Urinary bladder (tissue), 3 donors: ENCODE measurements at regions not wholly inside any gene's neighbourhood (a gene's known extent, or its start where the extent isn't known, plus 50 kb on each side); places are given as distances from the start of the nearest gene placed in this dataset.
"Not testable (repeated sequence)": the region's sequence is repeated elsewhere in the genome, so short reads cannot be mapped to it uniquely, and the experiment has no call there.

Experiments
- DNase-seq: peaks from one replicate; pipeline ENCODE4 v3.0.0-alpha.2; 2015; ENCODE audit errors: extremely low spot score
- H3K27ac ChIP-seq: one replicate; pipeline ENCODE4 v1.5.1; 2013; ENCODE audit warnings: low read depth, mild to moderate bottlenecking, moderate library complexity
- H3K36me3 ChIP-seq: one replicate; pipeline ENCODE4 v1.6.1; 2013; ENCODE audit warnings: mild to moderate bottlenecking, moderate library complexity; ENCODE audit not compliant: insufficient read depth
- H3K4me1 ChIP-seq: one replicate; pipeline ENCODE4 v1.6.1; 2013; ENCODE audit warnings: mild to moderate bottlenecking, moderate library complexity; ENCODE audit not compliant: insufficient read depth
- H3K4me3 ChIP-seq: one replicate; pipeline ENCODE4 v1.5.1; 2013; ENCODE audit warnings: low read depth, low read length
- WGBS: extraction: QIAGEN DNeasy Blood & Tissue Kit; methylation state at CpG from one replicate; pipeline ENCODE4 v1.1.7; 2013; 5-methylcytosine and 5-hydroxymethylcytosine counted together
- donor health status: healthy with polysubstance abuse.
- donor health status: healthy.

GRCh38 chr6:165766026-165766425 is 103.0 kb upstream of the PDE10A start:
- Histone ChIP-seq H3K36me3 (no peaks in the 10 kb centered on the region), H3K4me3 (no peak overlapping the region), H3K4me1 (no peaks in the 10 kb centered on the region), H3K27ac (no peak overlapping the region)
- DNase-seq = no peak
- WGBS = 81% methylated on average over 7 of the region's 7 CpGs

GRCh38 chr6:165765256-165765655 is 102.2 kb upstream of the PDE10A start:
- 92% methylated on average over 19 of the region's 33 CpGs for WGBS
- not testable (repeated sequence) for DNase-seq, H3K36me3 ChIP-seq, H3K27ac ChIP-seq, H3K4me3 ChIP-seq, H3K4me1 ChIP-seq

GRCh38 chr6:165762876-165763275 is 99.8 kb upstream of the PDE10A start:
- Histone ChIP-seq H3K36me3 (no peaks in the 10 kb centered on the region), H3K4me3 (no peak overlapping the region), H3K4me1 (no peaks in the 10 kb centered on the region), H3K27ac (no peak overlapping the region)
- DNase-seq = no peak
- WGBS = 89% methylated on average over 6 of the region's 6 CpGs

- Histone ChIP-seq H3K4me3 (no peak overlapping the region), H3K4me1 (no peaks in the 10 kb centered on the region), H3K27ac (no peak overlapping the region), H3K36me3 (no peaks in the 10 kb centered on the region)
- 61% methylated on average over 2 of the region's 2 CpGs for WGBS
- DNase-seq = no peak
Observed at GRCh38 chr6:165762125-165762524, 99.1 kb upstream of the PDE10A start.

- Histone ChIP-seq H3K36me3 (no peaks in the 10 kb centered on the region), H3K27ac (no peak overlapping the region), H3K4me1 (no peaks in the 10 kb centered on the region), H3K4me3 (no peak overlapping the region)
- no peak for DNase-seq
- WGBS = 89% methylated on average over 8 of the region's 8 CpGs
Observed at GRCh38 chr6:165760803-165761185, 97.8 kb upstream of the PDE10A start.

GRCh38 chr6:165760126-165760802 is 97.2 kb upstream of the PDE10A start:
- no peaks in the 10 kb centered on the region for H3K4me1 ChIP-seq
- H3K4me3 ChIP-seq = no peak overlapping the region
- H3K27ac ChIP-seq = no peak overlapping the region
- no peaks in the 10 kb centered on the region for H3K36me3 ChIP-seq
- DNase-seq = no peak
- 80% methylated on average over 7 of the region's 7 CpGs for WGBS

- Histone ChIP-seq H3K4me3 (no peak overlapping the region), H3K4me1 (no peaks in the 10 kb centered on the region), H3K36me3 (no peaks in the 10 kb centered on the region), H3K27ac (no peak overlapping the region)
- DNase-seq = no peak
Observed at GRCh38 chr6:165758441-165758840, 95.4 kb upstream of the PDE10A start.

GRCh38 chr6:165755583-165755982 is 92.5 kb upstream of the PDE10A start:
- DNase-seq = no peak
- Histone ChIP-seq H3K4me3 (no peak overlapping the region), H3K36me3 (no peaks in the 10 kb centered on the region), H3K4me1 (no peaks in the 10 kb centered on the region), H3K27ac (no peak overlapping the region)
- 49% methylated on average over 4 of the region's 4 CpGs for WGBS

- H3K4me3 ChIP-seq = no peak overlapping the region
- no peak for DNase-seq
- H3K27ac ChIP-seq = no peak overlapping the region
- no peaks in the 10 kb centered on the region for H3K36me3 ChIP-seq
- H3K4me1 ChIP-seq = no peaks in the 10 kb centered on the region
Observed at GRCh38 chr6:165753506-165753905, 90.5 kb upstream of the PDE10A start.

GRCh38 chr6:165752451-165752850 is 89.4 kb upstream of the PDE10A start:
- 82% methylated on average over 3 of the region's 3 CpGs for WGBS
- H3K27ac ChIP-seq = no peak overlapping the region
- DNase-seq = no peak
- no peaks in the 10 kb centered on the region for H3K4me1 ChIP-seq
- no peak overlapping the region for H3K4me3 ChIP-seq
- no peaks in the 10 kb centered on the region for H3K36me3 ChIP-seq

GRCh38 chr6:165751486-165751885 is 88.4 kb upstream of the PDE10A start:
- WGBS = 86% methylated on average over 7 of the region's 7 CpGs

GRCh38 chr6:165749163-165749562 is 86.1 kb upstream of the PDE10A start:
- Histone ChIP-seq H3K36me3 (no peaks in the 10 kb centered on the region), H3K4me3 (no peak overlapping the region), H3K27ac (no peak overlapping the region), H3K4me1 (no peaks in the 10 kb centered on the region)
- no peak for DNase-seq

More at GRCh38 chr6:165751486-165751885, 88.4 kb upstream of the PDE10A start:
- Histone ChIP-seq H3K4me1 (no peaks in the 10 kb centered on the region), H3K4me3 (no peak overlapping the region), H3K27ac (no peak overlapping the region), H3K36me3 (no peaks in the 10 kb centered on the region)
- DNase-seq = no peak

GRCh38 chr6:165748390-165748789 is 85.3 kb upstream of the PDE10A start:
- WGBS = 37% methylated on average over 6 of the region's 6 CpGs
- H3K4me1 ChIP-seq = no peaks in the 10 kb centered on the region
- H3K36me3 ChIP-seq = no peaks in the 10 kb centered on the region
- H3K4me3 ChIP-seq = no peak overlapping the region
- H3K27ac ChIP-seq = no peak overlapping the region
- DNase-seq = no peak

- Histone ChIP-seq H3K4me3 (no peak overlapping the region), H3K27ac (no peak overlapping the region), H3K36me3 (no peaks in the 10 kb centered on the region), H3K4me1 (no peaks in the 10 kb centered on the region)
- WGBS = 68% methylated on average over 4 of the region's 4 CpGs
- DNase-seq = no peak
Observed at GRCh38 chr6:165747963-165748362, 84.9 kb upstream of the PDE10A start.

GRCh38 chr6:165746331-165746730 is 83.3 kb upstream of the PDE10A start:
- DNase-seq = no peak
- no peak overlapping the region for H3K4me3 ChIP-seq
- H3K27ac ChIP-seq = no peak overlapping the region
- whole genome bisulfite sequencing = 81% methylated on average over 9 of the region's 9 CpGs
- H3K4me1 ChIP-seq = no peaks in the 10 kb centered on the region
- H3K36me3 ChIP-seq = no peaks in the 10 kb centered on the region
